ENCODE measurements at regions not wholly inside any gene's neighbourhood (a gene's known extent, or its start where the extent isn't known, plus 50 kb on each side); places are given as distances from the start of the nearest gene placed in this dataset.

DNA sequence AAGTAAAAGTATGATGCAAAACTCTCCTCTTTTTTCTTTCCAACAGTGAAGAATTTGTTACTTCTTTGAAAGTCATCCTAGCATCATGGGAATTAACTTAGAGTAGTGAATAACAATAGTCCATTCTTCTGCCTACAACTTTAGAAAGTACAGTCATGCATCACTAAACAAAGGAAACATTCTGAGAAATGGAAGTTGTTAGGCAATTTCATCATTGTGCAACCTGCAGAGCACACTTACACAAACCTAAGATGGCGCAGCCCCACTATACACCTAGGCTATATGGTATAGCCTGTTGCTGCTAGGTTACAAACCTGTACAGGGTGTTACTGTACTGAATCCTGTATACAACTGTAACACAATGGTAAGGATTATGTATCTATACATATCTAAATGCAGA, 1209.3 kb upstream of the C9orf72 start:
- no peak for DNase-seq
- ATAC-seq = no peak
- TF ChIP-seq, protein P1, sequence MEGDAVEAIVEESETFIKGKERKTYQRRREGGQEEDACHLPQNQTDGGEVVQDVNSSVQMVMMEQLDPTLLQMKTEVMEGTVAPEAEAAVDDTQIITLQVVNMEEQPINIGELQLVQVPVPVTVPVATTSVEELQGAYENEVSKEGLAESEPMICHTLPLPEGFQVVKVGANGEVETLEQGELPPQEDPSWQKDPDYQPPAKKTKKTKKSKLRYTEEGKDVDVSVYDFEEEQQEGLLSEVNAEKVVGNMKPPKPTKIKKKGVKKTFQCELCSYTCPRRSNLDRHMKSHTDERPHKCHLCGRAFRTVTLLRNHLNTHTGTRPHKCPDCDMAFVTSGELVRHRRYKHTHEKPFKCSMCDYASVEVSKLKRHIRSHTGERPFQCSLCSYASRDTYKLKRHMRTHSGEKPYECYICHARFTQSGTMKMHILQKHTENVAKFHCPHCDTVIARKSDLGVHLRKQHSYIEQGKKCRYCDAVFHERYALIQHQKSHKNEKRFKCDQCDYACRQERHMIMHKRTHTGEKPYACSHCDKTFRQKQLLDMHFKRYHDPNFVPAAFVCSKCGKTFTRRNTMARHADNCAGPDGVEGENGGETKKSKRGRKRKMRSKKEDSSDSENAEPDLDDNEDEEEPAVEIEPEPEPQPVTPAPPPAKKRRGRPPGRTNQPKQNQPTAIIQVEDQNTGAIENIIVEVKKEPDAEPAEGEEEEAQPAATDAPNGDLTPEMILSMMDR (IDR thresholded peaks at IDR 0.05) = no peak
- Histone ChIP-seq H3K27me3 (no peaks in the 10 kb centered on the region), H3K36me3 (no peaks in the 10 kb centered on the region), H3K27ac (no peak overlapping the region), H3K4me1 (no peaks in the 10 kb centered on the region), H3K4me3 (no peak overlapping the region), H3K9me3 (no peaks in the 10 kb centered on the region)
- intact Hi-C loops (cut with DNase I) = no loop called here

GRCh38 chr9:28792716-28793115, 1219.4 kb upstream of the C9orf72 start:
- Histone ChIP-seq H3K9me3 (no peaks in the 10 kb centered on the region), H3K27me3 (no peaks in the 10 kb centered on the region), H3K27ac (no peak overlapping the region), H3K4me1 (no peaks in the 10 kb centered on the region), H3K36me3 (no peaks in the 10 kb centered on the region), H3K4me3 (no peak overlapping the region)
- DNase-seq = no peak
- intact Hi-C loops (cut with DNase I) = no loop called here
- ATAC-seq = no peak
- TF ChIP-seq, protein P1 (IDR thresholded peaks at IDR 0.05) = no peak

DNA sequence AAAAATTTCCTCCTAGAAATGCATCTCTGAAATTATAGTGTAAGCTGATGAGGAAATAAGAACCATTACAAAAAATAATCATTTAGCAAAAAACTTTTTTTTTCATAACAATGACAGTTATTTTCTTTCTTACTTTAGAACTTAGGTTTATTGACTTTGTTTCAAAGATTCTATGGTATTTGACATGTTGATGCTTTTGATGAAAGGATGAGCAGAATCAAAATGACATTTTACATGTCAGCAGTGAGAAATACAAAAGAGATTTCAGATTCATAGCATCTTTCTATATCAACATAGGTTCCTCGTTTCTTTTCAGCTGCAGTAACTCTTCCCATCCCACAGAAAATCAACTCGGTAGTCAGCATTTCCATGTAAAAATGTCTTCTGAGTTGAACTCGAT, 1226.6 kb upstream of the C9orf72 start:
- Histone ChIP-seq H3K9me3 (no peaks in the 10 kb centered on the region), H3K4me3 (no peak overlapping the region), H3K36me3 (no peaks in the 10 kb centered on the region), H3K27ac (no peak overlapping the region), H3K27me3 (no peaks in the 10 kb centered on the region), H3K4me1 (no peaks in the 10 kb centered on the region)
- no peak for ATAC-seq
- intact Hi-C loops (cut with DNase I) = no loop called here
- TF ChIP-seq, protein P1 (IDR thresholded peaks at IDR 0.05) = no peak
- DNase-seq = no peak

GRCh38 chr9:28801144-28801799, 1228.0 kb upstream of the C9orf72 start:
- no peak for DNase-seq
- no peaks in the 10 kb centered on the region for H3K27me3 ChIP-seq
- H3K9me3 ChIP-seq = no peaks in the 10 kb centered on the region
- no peak overlapping the region for H3K27ac ChIP-seq
- no peaks in the 10 kb centered on the region for H3K4me1 ChIP-seq
- no peak overlapping the region for H3K4me3 ChIP-seq
- no peak for ATAC-seq
- intact Hi-C loops (cut with DNase I) = no loop called here
- no peaks in the 10 kb centered on the region for H3K36me3 ChIP-seq
- TF ChIP-seq, protein P1 (IDR thresholded peaks at IDR 0.05) = no peak

GRCh38 chr9:28805197-28805596, 1231.9 kb upstream of the C9orf72 start:
- intact Hi-C loops (cut with DNase I) = no loop called here
- ATAC-seq (no peak), DNase-seq (no peak)
- Histone ChIP-seq H3K4me3 (no peak overlapping the region), H3K27me3 (no peaks in the 10 kb centered on the region), H3K36me3 (no peaks in the 10 kb centered on the region), H3K9me3 (no peaks in the 10 kb centered on the region), H3K4me1 (no peaks in the 10 kb centered on the region), H3K27ac (no peak overlapping the region)
- TF ChIP-seq, protein P1 (IDR thresholded peaks at IDR 0.05) = no peak

DNA sequence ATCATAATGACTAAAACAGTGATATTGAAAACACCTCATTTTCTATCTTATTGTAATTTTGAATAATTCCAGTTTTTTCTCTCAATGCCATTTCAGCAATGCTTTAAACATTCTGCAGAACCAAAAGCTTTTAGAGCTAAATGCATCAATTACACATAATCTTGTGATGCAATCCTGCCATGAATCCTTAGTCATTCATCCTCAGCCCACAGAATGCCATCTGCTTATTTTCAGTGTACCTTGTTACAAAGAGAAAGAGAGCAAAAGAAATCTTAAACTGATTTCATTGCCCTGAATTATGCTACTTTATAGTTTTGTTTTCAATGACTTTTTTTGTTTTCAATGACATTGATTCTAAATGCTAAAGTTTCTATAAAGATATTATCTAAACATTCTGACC, 1234.8 kb upstream of the C9orf72 start:
- Histone ChIP-seq H3K9me3 (no peaks in the 10 kb centered on the region), H3K4me3 (no peak overlapping the region), H3K27ac (no peak overlapping the region), H3K4me1 (no peaks in the 10 kb centered on the region), H3K36me3 (no peaks in the 10 kb centered on the region), H3K27me3 (no peaks in the 10 kb centered on the region)
- TF ChIP-seq, protein P1 (IDR thresholded peaks at IDR 0.05) = no peak
- intact Hi-C loops (cut with DNase I) = no loop called here
- DNase-seq (no peak), ATAC-seq (no peak)
